ENCODE measurements at regions not wholly inside any gene's neighbourhood (a gene's known extent, or its start where the extent isn't known, plus 50 kb on each side); places are given as distances from the start of the nearest gene placed in this dataset.

- H3K4me2 ChIP-seq (ENCODE audit: low read length) = no peak overlapping the region
These were observed 2073.4 kb downstream of the ARAP2 start for GRCh38 chr4:34170946-34171345.

GRCh38 chr4:34176609-34177008 is 2067.7 kb downstream of the ARAP2 start:
- H3K9me3 ChIP-seq (ENCODE audit: low read length) = no peaks in the 10 kb centered on the region
- no peak overlapping the region for H3K4me2 ChIP-seq (ENCODE audit: low read length)
- no peaks in the 10 kb centered on the region for H3K36me3 ChIP-seq (ENCODE audit: insufficient read depth, low read length)

More at GRCh38 chr4:34170946-34171345, 2073.4 kb downstream of the ARAP2 start:
- no peaks in the 10 kb centered on the region for H4K20me1 ChIP-seq (ENCODE audit: insufficient read depth, low read length)
- H3K4me1 ChIP-seq (ENCODE audit: insufficient read depth, low read length, severe bottlenecking) = no peaks in the 10 kb centered on the region
- H3K27ac ChIP-seq (ENCODE audit: low read depth, low read length, poor library complexity, severe bottlenecking) = no peak overlapping the region
- H3K36me3 ChIP-seq (ENCODE audit: insufficient read depth, low read length) = no peaks in the 10 kb centered on the region
- H3K79me2 ChIP-seq (ENCODE audit: insufficient read depth, low read length) = no peaks in the 10 kb centered on the region
- H3K9me2 ChIP-seq (ENCODE audit: low read depth, low read length) = no peaks in the 10 kb centered on the region
- H3K9ac ChIP-seq (ENCODE audit: low read length) = no peak overlapping the region
- no peak overlapping the region for H2AFZ ChIP-seq (ENCODE audit: low read length)
- H3K27me3 ChIP-seq (ENCODE audit: insufficient read depth, low read length) = no peaks in the 10 kb centered on the region
- no peak overlapping the region for H3K4me3 ChIP-seq (ENCODE audit: low read depth, low read length, poor library complexity, severe bottlenecking)
- no peak for TF ChIP-seq EZH2 (IDR thresholded peaks at IDR 0.05; ENCODE audit: borderline replicate concordance, low read length)
- TF ChIP-seq CTCF (IDR thresholded peaks at IDR 0.05; ENCODE audit: low read length) = no peak
- H3K9me3 ChIP-seq (ENCODE audit: low read length) = no peaks in the 10 kb centered on the region
- H3F3A ChIP-seq (ENCODE audit: insufficient read depth, low read length) = no peaks in the 10 kb centered on the region

GRCh38 chr4:34178476-34178875 is 2065.8 kb downstream of the ARAP2 start:
- no peaks in the 10 kb centered on the region for H3K4me1 ChIP-seq (ENCODE audit: insufficient read depth, low read length, severe bottlenecking)
- H3K9me3 ChIP-seq (ENCODE audit: low read length) = no peaks in the 10 kb centered on the region
- H3K36me3 ChIP-seq (ENCODE audit: insufficient read depth, low read length) = no peaks in the 10 kb centered on the region
- no peaks in the 10 kb centered on the region for H3K79me2 ChIP-seq (ENCODE audit: insufficient read depth, low read length)
- H3F3A ChIP-seq (ENCODE audit: insufficient read depth, low read length) = no peaks in the 10 kb centered on the region
- no peak overlapping the region for H3K4me3 ChIP-seq (ENCODE audit: low read depth, low read length, poor library complexity, severe bottlenecking)
- no peak overlapping the region for H3K27ac ChIP-seq (ENCODE audit: low read depth, low read length, poor library complexity, severe bottlenecking)
- H4K20me1 ChIP-seq (ENCODE audit: insufficient read depth, low read length) = no peaks in the 10 kb centered on the region
- H3K9me2 ChIP-seq (ENCODE audit: low read depth, low read length) = no peaks in the 10 kb centered on the region
- no peaks in the 10 kb centered on the region for H3K27me3 ChIP-seq (ENCODE audit: insufficient read depth, low read length)
- no peak overlapping the region for H3K9ac ChIP-seq (ENCODE audit: low read length)
- TF ChIP-seq EZH2 (IDR thresholded peaks at IDR 0.05; ENCODE audit: borderline replicate concordance, low read length) = no peak
- no peak for TF ChIP-seq CTCF (IDR thresholded peaks at IDR 0.05; ENCODE audit: low read length)
- H3K4me2 ChIP-seq (ENCODE audit: low read length) = no peak overlapping the region
- no peak overlapping the region for H2AFZ ChIP-seq (ENCODE audit: low read length)

More at GRCh38 chr4:34176609-34177008, 2067.7 kb downstream of the ARAP2 start:
- no peaks in the 10 kb centered on the region for H3K9me2 ChIP-seq (ENCODE audit: low read depth, low read length)
- no peaks in the 10 kb centered on the region for H3K79me2 ChIP-seq (ENCODE audit: insufficient read depth, low read length)
- H2AFZ ChIP-seq (ENCODE audit: low read length) = no peak overlapping the region
- no peak overlapping the region for H3K4me3 ChIP-seq (ENCODE audit: low read depth, low read length, poor library complexity, severe bottlenecking)
- TF ChIP-seq CTCF (IDR thresholded peaks at IDR 0.05; ENCODE audit: low read length) (no peak), EZH2 (IDR thresholded peaks at IDR 0.05; ENCODE audit: borderline replicate concordance, low read length) (no peak)
- no peaks in the 10 kb centered on the region for H3K4me1 ChIP-seq (ENCODE audit: insufficient read depth, low read length, severe bottlenecking)
- no peak overlapping the region for H3K9ac ChIP-seq (ENCODE audit: low read length)
- H3F3A ChIP-seq (ENCODE audit: insufficient read depth, low read length) = no peaks in the 10 kb centered on the region
- no peak overlapping the region for H3K27ac ChIP-seq (ENCODE audit: low read depth, low read length, poor library complexity, severe bottlenecking)
- H4K20me1 ChIP-seq (ENCODE audit: insufficient read depth, low read length) = no peaks in the 10 kb centered on the region
- no peaks in the 10 kb centered on the region for H3K27me3 ChIP-seq (ENCODE audit: insufficient read depth, low read length)

All from OCI-LY1 (cell line).